Stimulated activated effector memory CD8-positive, alpha-beta T cell treated with anti-CD3 and anti-CD28 coated beads, Interleukin-12 subunit alpha, Interleukin-12 subunit beta, amount 100 ng/mL, for 72 hours (primary cell): ENCODE measurements at regions not wholly inside any gene's neighbourhood (a gene's known extent, or its start where the extent isn't known, plus 50 kb on each side); places are given as distances from the start of the nearest gene placed in this dataset.
"Not testable (repeated sequence)": the region's sequence is repeated elsewhere in the genome, so short reads cannot be mapped to it uniquely, and the experiment has no call there.

ENCODE experiments used
- ATAC-seq: fragments of 150-1000 bp; cut with Tn5 transposase; 2 replicates; pipeline ENCODE4 v1.10.0; 2021
- DNase-seq, 2 donors: peaks; one replicate each; pipeline ENCODE4 v3.0.0; 2021 to 2022; ENCODE audit warnings: low spot score in 2 of 2
- H3K27ac Mint-ChIP-seq: one replicate; pipeline ENCODE4 v1.8.0; 2022; ENCODE audit warnings: mild to moderate bottlenecking, mixed read lengths
- H3K36me3 Mint-ChIP-seq: one replicate; pipeline ENCODE4 v1.8.0; 2022; ENCODE audit warnings: mild to moderate bottlenecking, mixed read lengths
- H3K4me1 Mint-ChIP-seq: one replicate; pipeline ENCODE4 v1.8.0; 2022; ENCODE audit warnings: mixed read lengths
- H3K4me3 Mint-ChIP-seq: one replicate; pipeline ENCODE4 v1.8.0; 2022; ENCODE audit warnings: mild to moderate bottlenecking, mixed read lengths
- H3K9me3 Mint-ChIP-seq: one replicate; pipeline ENCODE4 v1.8.0; 2022; ENCODE audit warnings: mixed read lengths

GRCh38 chr3:87446849-87447387 is 170.5 kb upstream of the POU1F1 start:
- no peaks in the 10 kb centered on the region for H3K4me1 Mint-ChIP-seq
- no peak overlapping the region for H3K4me3 Mint-ChIP-seq
- no peak overlapping the region for H3K27ac Mint-ChIP-seq
- DNase-seq: no peak
- no peaks in the 10 kb centered on the region for H3K36me3 Mint-ChIP-seq
- no peak for ATAC-seq
- peaks cover 17% of the 10 kb centered on the region for H3K9me3 Mint-ChIP-seq

- H3K27ac Mint-ChIP-seq: no peak overlapping the region
- no peaks in the 10 kb centered on the region for H3K4me1 Mint-ChIP-seq
- ATAC-seq (no peak), DNase-seq (no peak)
- H3K4me3 Mint-ChIP-seq: no peak overlapping the region
- H3K36me3 Mint-ChIP-seq: no peaks in the 10 kb centered on the region
- peaks cover 12% of the 10 kb centered on the region for H3K9me3 Mint-ChIP-seq
Measured at GRCh38 chr3:87442470-87442869, 166.1 kb upstream of the POU1F1 start.

GRCh38 chr3:87437765-87438164 is 161.4 kb upstream of the POU1F1 start:
- Mint-ChIP-seq H3K4me3 (no peak overlapping the region), H3K9me3 (no peaks in the 10 kb centered on the region), H3K36me3 (no peaks in the 10 kb centered on the region), H3K27ac (no peak overlapping the region), H3K4me1 (no peaks in the 10 kb centered on the region)
- DNase-seq (no peak), ATAC-seq (peak; percentile 55)

GRCh38 chr3:87436781-87437543 is 160.6 kb upstream of the POU1F1 start:
- no peaks in the 10 kb centered on the region for H3K36me3 Mint-ChIP-seq
- no peaks in the 10 kb centered on the region for H3K9me3 Mint-ChIP-seq
- DNase-seq (no peak), ATAC-seq (no peak)
- no peaks in the 10 kb centered on the region for H3K4me1 Mint-ChIP-seq
- no peak overlapping the region for H3K4me3 Mint-ChIP-seq
- no peak overlapping the region for H3K27ac Mint-ChIP-seq

- no peaks in the 10 kb centered on the region for H3K9me3 Mint-ChIP-seq
- H3K36me3 Mint-ChIP-seq: no peaks in the 10 kb centered on the region
- H3K4me3 Mint-ChIP-seq: no peak overlapping the region
- DNase-seq (no peak), ATAC-seq (no peak)
- no peak overlapping the region for H3K27ac Mint-ChIP-seq
- no peaks in the 10 kb centered on the region for H3K4me1 Mint-ChIP-seq
Measured at GRCh38 chr3:87435926-87436620, 159.7 kb upstream of the POU1F1 start.

GRCh38 chr3:87433445-87433844 is 157.1 kb upstream of the POU1F1 start:
- H3K9me3 Mint-ChIP-seq, H3K27ac Mint-ChIP-seq: not testable (repeated sequence)

GRCh38 chr3:87426918-87427317 is 150.5 kb upstream of the POU1F1 start:
- DNase-seq (no peak), ATAC-seq (no peak)
- H3K27ac Mint-ChIP-seq: no peak overlapping the region
- no peak overlapping the region for H3K4me3 Mint-ChIP-seq
- H3K9me3 Mint-ChIP-seq: no peaks in the 10 kb centered on the region
- H3K4me1 Mint-ChIP-seq: no peaks in the 10 kb centered on the region
- H3K36me3 Mint-ChIP-seq: no peaks in the 10 kb centered on the region

More at GRCh38 chr3:87433445-87433844, 157.1 kb upstream of the POU1F1 start:
- H3K4me3 Mint-ChIP-seq, H3K4me1 Mint-ChIP-seq, DNase-seq, ATAC-seq, H3K36me3 Mint-ChIP-seq: not testable (repeated sequence)

- Mint-ChIP-seq H3K4me1 (no peaks in the 10 kb centered on the region), H3K4me3 (no peak overlapping the region), H3K36me3 (no peaks in the 10 kb centered on the region), H3K27ac (no peak overlapping the region), H3K9me3 (peaks cover 4% of the 10 kb centered on the region)
- ATAC-seq (no peak), DNase-seq (no peak)
Measured at GRCh38 chr3:87425056-87425455, 148.7 kb upstream of the POU1F1 start.

GRCh38 chr3:87423336-87423735 is 147.0 kb upstream of the POU1F1 start:
- Mint-ChIP-seq H3K9me3 (peaks cover 4% of the 10 kb centered on the region), H3K4me3 (no peak overlapping the region), H3K27ac (no peak overlapping the region), H3K4me1 (no peaks in the 10 kb centered on the region), H3K36me3 (no peaks in the 10 kb centered on the region)
- ATAC-seq: no peak
- no peak for DNase-seq

- no peak overlapping the region for H3K4me3 Mint-ChIP-seq
- H3K4me1 Mint-ChIP-seq: no peaks in the 10 kb centered on the region
- H3K27ac Mint-ChIP-seq: no peak overlapping the region
- peaks cover 4% of the 10 kb centered on the region for H3K9me3 Mint-ChIP-seq
- DNase-seq (no peak), ATAC-seq (no peak)
- no peaks in the 10 kb centered on the region for H3K36me3 Mint-ChIP-seq
Measured at GRCh38 chr3:87422333-87422732, 145.9 kb upstream of the POU1F1 start.

GRCh38 chr3:87420171-87420570 is 143.8 kb upstream of the POU1F1 start:
- Mint-ChIP-seq H3K4me3 (no peak overlapping the region), H3K9me3 (peaks cover 4% of the 10 kb centered on the region), H3K4me1 (no peaks in the 10 kb centered on the region), H3K27ac (no peak overlapping the region), H3K36me3 (no peaks in the 10 kb centered on the region)
- ATAC-seq: no peak
- no peak for DNase-seq

- H3K27ac Mint-ChIP-seq: no peak overlapping the region
- H3K36me3 Mint-ChIP-seq: no peaks in the 10 kb centered on the region
- DNase-seq (no peak), ATAC-seq (no peak)
- H3K9me3 Mint-ChIP-seq: no peaks in the 10 kb centered on the region
- no peak overlapping the region for H3K4me3 Mint-ChIP-seq
- no peaks in the 10 kb centered on the region for H3K4me1 Mint-ChIP-seq
Measured at GRCh38 chr3:87414271-87414670, 137.9 kb upstream of the POU1F1 start.

GRCh38 chr3:87413814-87414213 is 137.4 kb upstream of the POU1F1 start:
- Mint-ChIP-seq H3K36me3 (no peaks in the 10 kb centered on the region), H3K4me1 (no peaks in the 10 kb centered on the region), H3K4me3 (no peak overlapping the region), H3K27ac (no peak overlapping the region), H3K9me3 (no peaks in the 10 kb centered on the region)
- DNase-seq (no peak), ATAC-seq (no peak)

- DNase-seq (no peak), ATAC-seq (no peak)
- Mint-ChIP-seq H3K4me1 (no peaks in the 10 kb centered on the region), H3K27ac (no peak overlapping the region), H3K9me3 (no peaks in the 10 kb centered on the region), H3K36me3 (no peaks in the 10 kb centered on the region), H3K4me3 (no peak overlapping the region)
Measured at GRCh38 chr3:87410110-87410509, 133.7 kb upstream of the POU1F1 start.

- Mint-ChIP-seq H3K9me3 (peaks cover 3% of the 10 kb centered on the region), H3K4me3 (no peak overlapping the region), H3K4me1 (no peaks in the 10 kb centered on the region), H3K36me3 (no peaks in the 10 kb centered on the region), H3K27ac (no peak overlapping the region)
- ATAC-seq (no peak), DNase-seq (no peak)
Measured at GRCh38 chr3:87398168-87398801, 121.9 kb upstream of the POU1F1 start.

GRCh38 chr3:87397211-87397610 is 120.8 kb upstream of the POU1F1 start:
- Mint-ChIP-seq H3K36me3 (no peaks in the 10 kb centered on the region), H3K9me3 (peaks cover 3% of the 10 kb centered on the region), H3K4me3 (no peak overlapping the region), H3K27ac (no peak overlapping the region), H3K4me1 (no peaks in the 10 kb centered on the region)
- DNase-seq (no peak), ATAC-seq (no peak)
